Kidney glomerular epithelial cell (primary cell): ENCODE measurements at regions not wholly inside any gene's neighbourhood (a gene's known extent, or its start where the extent isn't known, plus 50 kb on each side); places are given as distances from the start of the nearest gene placed in this dataset.
"Not testable (repeated sequence)": the region's sequence is repeated elsewhere in the genome, so short reads cannot be mapped to it uniquely, and the experiment has no call there.

ENCODE experiments used
- DNase-seq: peaks from one replicate; lab custom pipeline; 2025; lab: John Stamatoyannopoulos, UW

DNA sequence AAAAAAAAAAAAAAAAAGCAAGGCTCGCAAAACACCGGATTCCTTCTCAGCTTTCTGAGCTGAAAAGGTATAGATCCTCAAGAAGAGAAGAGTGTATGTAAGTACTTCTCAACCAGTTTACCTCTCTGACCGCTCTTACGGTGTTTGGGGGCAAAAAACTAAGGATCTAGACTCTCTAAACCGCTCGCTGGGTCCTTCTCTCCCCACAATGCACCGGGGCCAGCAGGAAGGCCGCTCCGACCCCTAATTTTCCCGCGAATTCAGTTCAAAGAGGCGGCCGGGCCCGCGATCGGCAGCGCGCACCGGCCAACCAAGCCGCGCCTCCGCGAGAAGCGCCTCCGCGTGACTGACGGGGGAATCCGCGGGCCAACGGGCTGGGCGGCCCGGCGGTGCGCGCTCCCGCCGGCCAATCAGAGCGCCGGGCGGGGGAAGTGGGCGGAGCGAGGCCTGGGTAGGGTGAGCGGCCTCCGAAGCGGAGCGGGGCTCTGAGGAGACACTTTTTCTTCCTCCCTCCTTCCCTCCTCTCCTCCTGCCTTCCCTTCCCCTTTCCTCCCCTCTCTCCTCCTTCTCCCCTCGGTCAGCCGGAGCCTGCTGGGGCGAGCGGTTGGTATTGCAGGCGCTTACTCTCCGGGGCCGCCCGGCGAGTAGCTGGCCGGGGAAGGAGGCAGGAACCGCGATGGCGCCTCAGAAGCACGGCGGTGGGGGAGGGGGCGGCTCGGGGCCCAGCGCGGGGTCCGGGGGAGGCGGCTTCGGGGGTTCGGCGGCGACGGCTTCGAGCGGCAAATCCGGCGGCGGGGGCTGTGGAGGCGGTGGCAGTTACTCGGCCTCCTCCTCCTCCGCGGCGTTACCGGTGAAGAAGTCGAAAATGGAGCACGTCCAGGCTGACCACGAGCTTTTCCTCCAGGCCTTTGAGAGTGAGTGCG, 93.0 kb downstream of the CRLF3 start:
- DNase-seq, result peak; percentile 77

DNA sequence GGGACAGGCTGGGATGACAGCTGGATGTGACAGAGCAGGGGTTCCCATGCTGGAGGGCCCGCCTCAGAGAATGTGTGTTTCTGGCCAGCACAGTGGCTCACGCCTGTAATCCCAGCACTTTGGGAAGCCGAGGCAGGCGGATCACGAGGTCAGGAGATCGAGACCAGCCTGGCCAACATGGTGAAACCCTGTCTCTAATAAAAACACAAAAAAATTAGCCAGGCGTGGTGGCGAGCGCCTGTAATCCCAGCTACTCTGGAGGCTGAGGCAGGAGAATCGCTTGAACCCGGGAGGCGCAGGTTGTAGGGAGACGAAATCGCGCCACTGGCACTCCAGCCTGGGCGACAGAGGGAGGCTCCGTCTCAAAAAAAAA, 93.7 kb downstream of the CRLF3 start:
- DNase-seq, result not testable (repeated sequence)

DNA sequence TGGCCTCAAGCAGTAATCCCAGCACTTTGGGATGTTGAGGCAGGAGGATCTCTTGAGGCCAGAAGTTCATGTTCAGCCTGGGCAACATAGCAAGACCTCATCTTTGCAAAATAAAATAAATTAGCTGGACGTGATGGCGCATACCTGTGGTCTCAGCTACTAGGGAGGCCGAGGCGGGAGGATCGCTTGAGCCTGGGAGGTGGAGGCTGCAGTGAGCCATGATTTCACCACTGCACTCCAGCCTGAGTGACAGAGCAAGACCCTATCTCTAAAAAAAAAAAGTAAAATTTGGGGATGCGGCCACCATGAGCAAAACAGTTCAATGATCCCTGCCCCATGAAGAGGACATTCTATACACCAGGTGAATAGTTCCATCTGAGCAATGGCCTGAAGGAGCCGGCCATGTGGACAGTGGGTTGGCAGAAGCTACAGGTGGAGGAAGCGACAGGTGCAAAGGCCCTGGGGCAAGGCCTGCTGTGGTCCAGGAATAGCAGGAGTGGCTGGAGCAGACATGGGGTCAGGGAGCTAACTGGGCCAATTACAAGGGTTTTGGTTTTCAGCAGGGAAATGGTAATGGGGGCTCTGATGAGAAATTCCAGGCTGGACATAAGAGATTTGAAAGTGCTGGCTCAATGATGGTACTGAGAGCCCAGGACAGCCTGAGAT, 94.2 kb downstream of the CRLF3 start:
- not testable (repeated sequence) for DNase-seq

DNA sequence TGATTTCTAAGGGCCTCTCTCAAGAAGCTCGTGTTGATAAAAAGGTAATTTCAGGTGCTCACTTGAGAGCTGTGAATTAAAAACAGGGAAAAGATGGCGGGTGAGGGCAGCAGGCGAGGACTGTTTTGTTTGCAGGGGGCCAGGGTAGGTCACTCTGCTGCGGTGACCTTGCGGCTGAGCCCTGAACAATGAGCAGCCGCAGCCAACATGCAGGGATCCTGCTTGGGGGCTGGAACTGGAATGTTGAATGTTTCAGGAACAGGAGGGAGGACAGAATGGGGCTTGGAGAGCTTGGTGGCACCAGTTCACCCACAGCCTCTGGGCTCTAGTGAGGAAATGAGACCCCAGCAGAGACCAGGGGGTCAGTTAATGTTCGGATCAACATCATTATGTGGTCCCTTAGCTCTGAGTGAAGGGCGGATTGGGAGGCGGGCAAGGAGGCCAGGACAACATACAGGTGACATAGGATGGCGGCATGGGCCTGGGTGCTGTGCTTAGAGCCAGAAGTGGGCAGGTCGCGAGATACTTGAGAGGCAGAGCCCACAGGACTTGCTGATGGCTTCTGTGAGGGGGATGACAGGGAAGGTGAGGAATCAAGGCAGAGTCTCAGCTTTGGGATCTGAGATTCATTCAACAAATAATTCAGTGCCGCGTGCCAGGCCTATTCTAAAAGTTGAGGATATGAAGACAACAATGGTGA, 94.9 kb downstream of the CRLF3 start:
- DNase-seq, result not testable (repeated sequence)

DNA sequence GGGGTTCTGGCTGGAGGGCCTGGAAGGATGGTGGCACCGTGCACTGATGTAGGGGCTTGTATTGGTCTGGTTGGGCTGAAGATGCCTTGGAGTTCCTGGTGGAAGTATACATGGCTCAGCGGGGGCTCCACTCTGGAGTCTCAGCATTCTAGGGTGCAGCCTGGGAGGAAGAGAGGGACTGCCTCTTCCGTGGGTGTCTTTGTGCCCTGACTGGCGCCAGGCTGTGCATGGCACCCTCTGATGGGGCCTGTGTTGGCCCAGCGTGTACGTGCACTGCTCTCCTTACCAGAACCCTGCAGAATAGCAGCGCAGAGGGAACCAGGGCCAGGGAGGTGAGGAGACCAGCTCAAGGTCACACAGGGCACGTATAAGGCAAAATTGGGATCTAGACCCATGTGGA, 97.0 kb downstream of the CRLF3 start:
- DNase-seq, result not testable (repeated sequence)

DNA sequence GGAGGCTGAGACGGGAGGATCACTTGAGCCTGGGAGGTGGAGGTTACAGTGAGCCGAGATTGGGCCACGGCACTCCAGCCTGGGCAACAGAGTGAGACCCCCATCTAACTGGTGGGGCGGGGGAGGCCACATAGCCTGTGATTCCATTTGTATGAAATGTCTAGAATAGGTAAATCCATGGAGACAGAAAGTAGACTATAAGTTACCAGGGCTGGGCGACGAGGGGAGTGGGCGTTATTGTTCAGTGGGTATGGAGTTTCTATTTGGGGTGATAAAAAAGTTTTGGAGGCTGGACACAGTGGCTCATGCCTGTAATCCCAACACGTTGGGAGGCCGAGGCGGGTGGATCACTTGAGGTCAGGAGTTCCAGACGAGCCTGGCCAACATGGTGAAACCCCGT, 97.8 kb downstream of the CRLF3 start:
- DNase-seq, result not testable (repeated sequence)

DNA sequence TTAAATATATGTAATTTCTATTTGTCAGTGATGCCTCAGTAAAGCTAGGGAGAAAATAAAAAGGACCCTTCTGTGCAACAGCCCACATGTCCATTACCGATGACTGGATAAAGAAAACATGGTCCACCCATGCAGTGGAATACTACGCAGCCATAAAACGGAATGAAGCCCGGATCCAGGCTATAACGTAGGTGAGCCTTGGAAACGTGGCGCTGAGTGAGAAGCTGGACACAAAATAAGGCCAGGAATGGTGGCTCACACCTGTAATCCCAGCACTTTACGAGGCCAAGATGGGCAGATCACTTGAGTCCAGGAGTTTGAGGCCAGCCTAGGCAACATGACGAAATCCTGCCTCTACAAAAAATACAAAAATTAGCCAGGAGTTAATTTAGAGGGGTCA, 98.2 kb downstream of the CRLF3 start:
- DNase-seq, result not testable (repeated sequence)

DNA sequence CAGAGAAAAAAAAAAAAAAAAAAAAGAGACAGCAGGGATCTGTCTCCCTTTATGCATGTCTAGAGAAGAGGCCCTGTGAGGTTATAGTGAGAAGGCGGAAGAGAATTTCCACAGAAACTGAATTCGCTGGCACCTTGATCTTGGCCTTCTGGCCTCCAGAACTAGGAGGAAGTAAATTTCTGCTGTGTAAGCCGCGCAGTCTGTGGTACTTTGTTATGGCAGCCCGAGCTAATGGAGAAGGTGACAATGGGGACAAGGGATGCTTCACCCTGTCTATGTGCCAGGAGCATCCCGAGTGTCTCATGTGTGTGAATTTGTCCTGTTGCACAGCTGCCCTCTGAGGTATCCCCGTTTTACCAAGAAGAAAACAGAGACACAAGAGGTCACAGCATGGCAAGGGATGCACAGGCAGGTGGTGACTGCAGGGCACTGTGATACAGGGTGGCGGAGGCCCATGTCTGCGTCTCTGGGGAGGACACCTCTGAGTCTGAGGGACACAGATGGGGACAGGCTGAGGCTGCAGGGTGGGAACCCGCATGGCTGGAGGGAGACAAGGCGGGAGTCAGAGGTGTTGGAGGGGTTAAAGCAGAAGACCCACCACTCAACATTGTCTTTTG, 100.3 kb downstream of the CRLF3 start:
- DNase-seq, result not testable (repeated sequence)

DNA sequence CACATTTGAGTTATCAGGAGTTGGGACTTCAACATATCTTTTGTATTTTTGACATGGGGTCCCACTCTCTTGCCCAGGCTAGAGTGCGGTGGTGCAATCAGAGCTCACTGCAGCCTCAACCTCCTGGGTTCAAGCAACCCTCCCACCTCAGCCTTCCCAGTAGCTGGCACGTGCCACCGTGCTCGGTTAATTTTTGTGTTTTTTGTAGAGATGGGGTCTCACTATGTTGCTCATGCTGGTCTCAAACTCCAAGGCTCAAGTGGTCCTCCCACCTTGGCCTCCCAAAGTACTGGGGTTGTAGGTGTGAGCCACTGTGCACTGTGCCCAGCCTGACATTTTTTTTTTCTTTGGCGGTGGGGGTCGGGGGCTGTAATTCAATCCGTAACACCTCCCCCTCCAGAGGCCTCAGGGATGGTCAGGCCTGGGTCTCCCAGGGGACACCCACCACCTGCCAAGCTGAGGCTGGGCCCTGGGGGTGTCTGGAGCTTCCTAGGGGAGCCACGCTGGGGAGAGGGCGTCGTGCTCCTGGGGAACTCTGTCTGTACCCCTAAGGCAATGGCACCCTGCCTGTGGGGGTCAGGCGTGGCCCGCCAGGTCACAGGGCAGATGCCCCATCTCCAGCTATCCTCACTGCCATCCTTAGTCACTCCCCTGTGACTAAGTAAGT, 102.2 kb downstream of the CRLF3 start:
- DNase-seq, result not testable (repeated sequence)

DNA sequence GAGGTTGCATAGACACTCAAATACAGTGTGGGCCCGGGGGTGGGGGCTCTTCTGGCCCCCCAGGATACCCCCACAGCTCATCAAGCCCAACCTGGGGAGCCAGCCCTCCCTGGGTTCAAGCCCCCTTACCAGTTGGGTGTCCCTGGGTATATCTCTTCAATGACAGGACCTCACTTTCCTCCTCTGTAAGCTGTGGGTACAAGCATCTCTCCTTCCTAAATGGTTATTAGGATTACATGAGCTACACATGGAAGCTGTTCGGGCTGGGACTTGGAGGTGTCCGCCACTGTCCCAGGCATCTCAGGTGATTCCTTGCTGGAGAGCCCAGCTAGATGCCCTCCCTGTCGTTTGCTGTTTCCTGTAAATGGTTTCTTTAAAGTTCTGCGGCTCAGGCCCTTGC, 103.5 kb downstream of the CRLF3 start:
- DNase-seq, result not testable (repeated sequence)

DNA sequence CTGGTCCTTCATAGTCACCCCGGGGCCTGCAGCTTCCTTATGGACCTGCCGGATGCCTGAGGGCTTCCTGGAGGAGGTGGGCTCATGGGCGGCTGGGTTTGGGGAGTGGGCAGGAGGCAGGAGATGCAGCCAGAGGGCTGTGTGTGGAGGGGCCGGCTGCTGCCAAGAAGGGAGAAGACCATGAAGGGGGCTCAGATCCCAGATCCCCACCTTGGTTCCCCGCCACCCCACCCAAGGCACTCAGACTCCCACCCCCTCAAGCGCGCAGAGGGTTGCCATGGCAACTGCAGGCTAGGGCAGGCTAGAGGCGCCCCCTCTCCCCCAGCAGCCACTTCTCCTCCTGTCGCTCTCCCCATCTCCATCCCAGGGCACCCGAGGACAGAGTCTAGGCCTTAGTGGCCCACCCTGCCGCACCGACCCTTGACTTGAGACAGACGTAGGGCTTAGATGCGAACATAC, 104.5 kb downstream of the CRLF3 start:
- no peak for DNase-seq

DNA sequence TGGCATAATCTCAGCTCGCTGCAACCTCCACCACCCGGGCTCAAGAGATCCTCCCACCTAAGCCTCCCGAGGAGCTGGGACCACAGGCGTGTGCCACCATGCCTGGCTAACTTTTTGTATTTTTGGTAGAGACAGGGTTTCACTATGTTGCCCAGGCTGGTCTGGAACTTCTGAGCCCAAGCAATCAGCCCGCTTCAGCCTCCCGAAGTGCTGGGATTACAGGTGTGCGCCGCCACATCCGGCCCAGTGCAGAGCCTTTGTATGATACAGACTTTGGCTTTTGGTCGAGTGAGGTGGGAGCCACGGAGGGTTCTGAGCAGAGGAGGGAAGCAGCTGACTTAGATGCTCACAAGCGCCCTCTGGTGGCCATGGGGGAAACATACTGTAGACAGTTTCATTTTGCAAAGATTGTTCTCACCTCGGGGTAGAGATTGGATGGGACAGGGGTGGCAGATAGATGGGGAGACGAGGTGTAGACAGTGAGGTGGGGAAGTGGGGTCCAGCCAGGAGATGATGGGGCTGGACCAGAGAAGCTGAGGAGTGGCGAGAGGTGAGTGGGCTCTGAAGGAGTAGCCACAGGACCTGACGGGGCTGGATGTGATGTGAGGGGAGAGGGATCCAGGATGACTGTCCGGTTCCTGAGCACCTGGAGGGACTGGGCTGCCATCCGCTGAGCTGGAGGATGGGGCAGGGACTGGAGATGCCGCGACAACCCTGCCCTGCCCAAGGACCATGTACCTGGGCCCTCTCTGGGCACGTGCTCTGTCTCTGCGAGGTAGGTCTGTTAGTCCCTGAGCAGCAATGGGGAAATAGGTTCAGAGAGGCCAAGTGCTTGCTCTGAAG, 105.1 kb downstream of the CRLF3 start:
- not testable (repeated sequence) for DNase-seq

DNA sequence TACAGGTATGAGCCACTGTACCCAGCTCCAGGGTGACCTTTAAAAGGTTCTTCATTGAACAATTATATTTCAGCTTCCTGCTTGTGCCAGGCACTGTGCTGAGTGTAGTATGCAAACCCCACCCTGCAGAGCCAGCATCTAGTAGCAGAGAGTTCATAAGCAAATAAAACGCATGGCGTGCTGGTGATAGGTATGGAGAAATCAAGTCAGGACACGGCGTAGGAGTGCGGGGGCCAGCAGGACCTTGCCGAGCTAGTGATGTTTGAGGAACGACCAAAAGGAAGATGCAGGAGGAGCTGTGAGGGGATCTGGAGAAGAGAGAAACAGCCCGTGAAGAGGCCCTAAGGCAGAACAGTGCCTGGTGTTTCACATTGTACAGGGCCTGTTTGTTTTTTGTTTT, 105.8 kb downstream of the CRLF3 start:
- DNase-seq, result not testable (repeated sequence)

DNA sequence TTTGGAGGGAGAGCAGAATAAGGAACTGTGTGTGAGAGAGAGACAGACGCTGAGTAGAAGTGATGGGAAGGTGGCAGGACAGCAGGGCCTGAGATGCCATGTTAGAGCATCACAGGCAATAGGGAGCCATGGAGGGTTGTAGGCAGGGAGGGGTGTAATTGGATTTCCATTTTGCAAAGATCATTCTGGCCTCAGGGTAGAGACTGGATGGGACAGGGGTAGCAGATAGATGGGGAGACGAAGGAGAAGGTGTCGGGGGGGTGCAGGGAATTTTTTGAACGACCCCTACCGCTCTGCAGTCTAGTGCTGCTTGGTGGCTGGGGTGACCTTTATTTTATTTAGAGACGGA, 106.4 kb downstream of the CRLF3 start:
- DNase-seq, result not testable (repeated sequence)

DNA sequence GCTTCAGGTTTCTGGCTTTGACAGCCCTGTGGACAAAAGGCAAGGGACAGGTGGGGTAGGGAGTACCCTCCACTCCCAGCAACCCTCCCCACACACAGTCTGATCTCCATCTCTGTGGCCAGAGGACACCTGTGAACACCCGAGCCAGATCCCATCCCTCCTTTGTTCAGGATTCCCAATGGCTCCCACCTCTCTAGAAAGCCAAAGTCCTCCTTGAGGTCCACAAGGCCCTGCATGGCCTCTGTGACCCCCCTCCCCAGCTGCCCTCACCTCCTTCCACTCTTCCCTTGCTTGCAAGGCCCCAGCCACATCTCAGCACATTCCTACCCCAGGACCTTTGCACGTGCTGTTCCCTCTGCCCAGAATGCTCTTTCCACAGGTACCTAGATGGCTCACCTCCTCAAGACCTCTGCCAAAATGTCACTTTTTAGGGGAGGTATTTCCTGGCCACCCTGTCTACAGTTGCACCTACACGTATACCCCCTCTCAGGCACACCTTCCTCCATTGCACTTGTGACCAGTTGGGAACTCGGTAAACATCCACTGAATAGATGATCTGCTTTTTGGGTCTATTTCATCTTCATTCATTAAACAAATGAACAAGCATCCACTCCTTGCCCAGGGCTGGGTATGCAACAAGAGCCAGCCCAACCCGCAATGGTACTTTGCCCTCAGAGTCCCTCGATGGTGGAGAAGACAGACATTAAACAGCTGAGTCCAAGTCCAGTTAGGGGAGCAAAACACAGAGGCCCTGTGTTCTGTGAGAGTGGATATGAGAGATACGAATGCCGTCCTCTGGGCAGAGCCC, 107.0 kb downstream of the CRLF3 start:
- no peak for DNase-seq

DNA sequence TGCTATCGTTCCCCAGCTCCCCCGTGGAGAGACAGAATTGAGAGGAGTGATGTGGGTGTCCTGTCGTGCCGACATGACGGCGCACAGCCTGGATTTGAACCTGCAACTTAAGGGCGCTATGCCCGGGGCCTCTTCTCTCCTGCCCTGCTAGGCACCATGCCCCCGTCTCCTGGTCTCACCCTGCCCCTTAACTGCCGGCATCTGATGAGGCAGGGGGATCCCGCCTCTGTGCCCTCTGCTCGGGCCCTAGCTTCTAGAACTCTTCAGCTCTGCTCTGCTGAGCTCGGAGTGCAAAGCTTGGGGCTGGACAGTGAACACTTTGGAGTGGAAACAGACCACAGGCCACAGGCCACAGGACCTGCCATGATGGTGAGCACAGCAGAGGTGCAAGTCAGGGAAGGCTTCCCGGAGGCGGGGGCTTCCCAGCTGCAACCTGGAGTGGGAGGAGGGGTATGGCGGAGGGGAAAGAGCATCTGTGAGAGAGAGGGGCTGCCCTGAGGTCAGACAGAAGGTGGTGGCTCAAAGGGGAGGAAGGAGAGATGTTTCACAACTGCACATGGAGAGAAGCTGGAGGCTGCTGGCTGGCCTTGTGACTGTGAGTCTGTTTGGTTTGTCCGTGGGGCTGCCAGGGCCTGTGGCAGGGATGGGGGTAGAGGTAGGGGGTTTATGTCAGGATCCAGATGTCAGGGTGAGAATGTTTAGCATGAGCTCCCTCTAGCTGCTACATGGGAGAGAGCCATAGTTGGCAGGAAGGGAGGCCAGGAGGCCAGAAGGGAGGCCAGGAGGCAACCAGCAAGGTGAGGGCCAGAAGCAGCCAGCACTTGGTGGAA, 107.8 kb downstream of the CRLF3 start:
- DNase-seq, result no peak

DNA sequence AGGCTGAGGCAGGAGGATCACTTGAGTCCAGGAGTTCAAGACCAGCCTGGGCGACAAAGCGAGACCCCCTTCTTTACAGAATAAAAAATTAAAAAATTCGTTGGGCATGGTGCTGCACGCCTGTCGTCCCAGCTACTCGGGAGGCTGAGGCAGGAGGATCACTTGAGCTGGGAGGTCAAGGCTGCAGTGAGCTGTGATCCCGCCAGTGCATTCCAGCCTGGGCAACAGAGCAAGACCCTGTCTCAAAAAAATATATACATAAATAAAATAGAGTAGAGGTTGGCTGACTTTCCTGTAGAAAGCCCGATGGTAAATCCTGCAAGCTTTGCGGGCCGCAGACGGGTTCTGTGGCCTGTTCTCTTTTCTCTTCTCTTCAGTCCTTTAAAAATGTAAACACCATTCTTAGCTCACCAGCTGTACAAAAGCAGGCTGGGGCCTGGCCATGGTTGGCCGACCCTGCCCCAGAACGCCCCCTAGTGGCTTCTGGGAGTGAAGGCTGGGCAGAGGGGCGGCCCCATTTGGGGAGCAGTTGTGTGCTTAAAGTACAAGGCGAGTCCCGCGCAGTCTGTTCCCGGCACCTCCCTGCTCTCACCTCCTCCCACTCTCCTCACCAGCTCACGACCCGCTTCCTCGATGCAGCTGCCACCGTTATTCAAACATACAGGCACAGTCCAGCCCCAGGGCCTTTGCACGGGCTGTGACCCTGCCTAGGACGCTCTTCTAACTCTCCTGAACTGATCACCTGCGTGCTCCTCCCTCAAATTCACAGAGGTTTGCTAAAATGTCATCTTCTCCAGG, 109.5 kb downstream of the CRLF3 start:
- DNase-seq, result not testable (repeated sequence)

DNA sequence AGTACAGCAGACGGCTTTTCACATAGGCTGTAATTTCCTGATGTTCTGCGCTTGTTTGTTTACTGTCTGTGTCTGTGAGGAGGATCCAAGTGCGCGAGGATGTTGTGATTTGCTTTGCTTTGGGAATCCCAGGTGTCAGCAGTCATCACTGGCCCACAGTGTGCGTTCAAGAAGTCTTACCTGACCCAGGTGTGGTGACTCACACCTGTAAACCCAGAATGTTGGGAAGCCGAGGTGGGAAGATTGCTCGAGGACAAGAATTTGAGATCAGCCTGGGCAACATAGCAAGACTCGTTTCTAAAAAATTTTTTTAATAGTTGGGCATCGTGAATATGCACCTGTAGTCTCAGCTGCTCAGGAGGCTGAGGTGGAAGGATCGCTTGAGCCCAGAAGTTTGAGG, 110.7 kb downstream of the CRLF3 start:
- not testable (repeated sequence) for DNase-seq
